Transverse colon (tissue), 4 donors: ENCODE measurements at regions not wholly inside any gene's neighbourhood (a gene's known extent, or its start where the extent isn't known, plus 50 kb on each side); places are given as distances from the start of the nearest gene placed in this dataset.
"Not testable (repeated sequence)": the region's sequence is repeated elsewhere in the genome, so short reads cannot be mapped to it uniquely, and the experiment has no call there.

Experiments
- DNase-seq: peaks from one replicate; pipeline ENCODE4 v3.0.0-alpha.2; 2019
- H3K27ac ChIP-seq, 4 donors: fragments of 200-600 bp; sonication (generic); 2 replicates each; pipeline ENCODE4 v1.5.1; 2016 to 2018; ENCODE audit warnings: inconsistent platforms in 4 of 4
- H3K27me3 ChIP-seq: fragments of 200-600 bp; sonication (generic); 2 replicates; pipeline ENCODE4 v1.5.1; 2017; ENCODE audit warnings: inconsistent platforms
- H3K36me3 ChIP-seq, 4 donors: fragments of 200-600 bp; sonication (generic); 2 replicates each; pipeline ENCODE4 v1.5.1; 2017 to 2019; ENCODE audit warnings: inconsistent platforms in 4 of 4
- H3K4me1 ChIP-seq, 4 donors: fragments of 200-600 bp; sonication (generic); 2 replicates each; pipeline ENCODE4 v1.5.1; 2017 to 2020; ENCODE audit warnings: inconsistent platforms in 4 of 4
- H3K4me3 ChIP-seq, 4 donors: fragments of 200-600 bp; sonication (generic); 1 replicate in 1 of 4; 2 replicates in 3 of 4; pipeline versions ENCODE4 v1.5.1 to v1.6.1; 2017 to 2019; ENCODE audit warnings: inconsistent platforms in 4 of 4
- H3K9me3 ChIP-seq, 2 donors: fragments of 200-600 bp; sonication (generic); 2 replicates each; pipeline ENCODE4 v1.5.1; 2017 to 2019; ENCODE audit warnings: inconsistent platforms in 2 of 2
- EP300 ChIP-seq: sonication (generic); formaldehyde crosslinking; IDR thresholded peaks from one replicate; pipeline ENCODE4 v1.6.1; 2017; ENCODE audit warnings: antibody characterized with exemption, low read depth
- POLR2A ChIP-seq: fragments of 450-650 bp; IDR thresholded peaks from one replicate; pipeline ENCODE4 v1.6.1; 2016; ENCODE audit warnings: antibody characterized with exemption, mild to moderate bottlenecking, moderate library complexity
- POLR2AphosphoS5 ChIP-seq, 3 donors: sonication (generic); formaldehyde crosslinking; IDR thresholded peaks; one replicate each; pipeline ENCODE4 v1.6.1; 2016; ENCODE audit warnings: antibody characterized with exemption in 3 of 3
- WGBS, 2 donors: methylation state at CpG; one replicate each; pipeline ENCODE4 v1.1.5; 2018; ENCODE audit warnings: low coverage in 1 of 2; 5-methylcytosine and 5-hydroxymethylcytosine counted together
- in situ Hi-C, 4 donors: fragments of 200-750 bp; cut with MboI; loops; one replicate each; pipeline versions ENCODE4 v1.15.0 to v1.15.1; 2017; ENCODE audit warnings: low sequenced_read_pairs in 3 of 4, low pct_ligation_motif_present in 1 of 4, low pct_unique_long_range_greater_than_20kb in 1 of 4
- intact Hi-C: fragments of 100-400 bp; cut with DNase I; formaldehyde crosslinking; loops from one replicate; pipeline ENCODE4 v1.15.1; 2023; ENCODE audit warnings: low total_unique reads
- TF ChIP-seq, protein P1 (sequence below), 5 experiments: fragments of 200-600 bp in 3 of 5; fragments of 450-650 bp in 2 of 5; sonication (generic) in 3 of 5; IDR thresholded peaks; 1 replicate in 2 of 5; 2 replicates in 3 of 5; pipeline ENCODE4 v1.5.1; 2016 to 2017; ENCODE audit warnings: antibody characterized with exemption in 5 of 5, inconsistent platforms in 3 of 5, mild to moderate bottlenecking in 2 of 5, moderate library complexity in 1 of 5

DNA sequence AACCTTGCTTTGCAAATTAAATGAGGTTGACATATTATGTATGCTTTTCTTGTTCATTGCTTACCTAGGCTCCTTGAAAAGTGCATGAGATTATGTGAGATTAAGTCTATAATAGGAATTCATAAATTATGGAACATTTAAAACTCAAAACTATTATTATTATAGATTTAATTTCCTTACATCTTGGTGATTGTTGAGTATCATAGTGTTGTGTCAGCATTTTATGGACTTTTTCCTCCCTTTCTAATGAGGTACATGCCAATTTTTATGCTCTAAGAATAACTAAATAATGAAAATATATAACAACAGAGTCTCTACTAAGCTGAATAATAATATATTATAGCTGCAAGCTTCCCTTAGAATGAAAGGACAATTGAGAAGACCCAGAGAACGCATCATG lies 848.8 kb upstream of the AADAT start:
- in situ Hi-C loops (no loop called here), intact Hi-C loops (no loop called here)
- WGBS, 2 donors = 56 to 57% methylated on average over 1 of the region's 1 CpG
- Histone ChIP-seq H3K9me3 (peaks cover 0 to 3% of the 10 kb centered on the region in 2 donors), H3K4me1 (no peaks in the 10 kb centered on the region), H3K27ac (no peak overlapping the region), H3K4me3 (no peak overlapping the region), H3K27me3 (no peaks in the 10 kb centered on the region), H3K36me3 (no peaks in the 10 kb centered on the region)
- no peak for TF ChIP-seq POLR2A
- TF ChIP-seq, protein P1, sequence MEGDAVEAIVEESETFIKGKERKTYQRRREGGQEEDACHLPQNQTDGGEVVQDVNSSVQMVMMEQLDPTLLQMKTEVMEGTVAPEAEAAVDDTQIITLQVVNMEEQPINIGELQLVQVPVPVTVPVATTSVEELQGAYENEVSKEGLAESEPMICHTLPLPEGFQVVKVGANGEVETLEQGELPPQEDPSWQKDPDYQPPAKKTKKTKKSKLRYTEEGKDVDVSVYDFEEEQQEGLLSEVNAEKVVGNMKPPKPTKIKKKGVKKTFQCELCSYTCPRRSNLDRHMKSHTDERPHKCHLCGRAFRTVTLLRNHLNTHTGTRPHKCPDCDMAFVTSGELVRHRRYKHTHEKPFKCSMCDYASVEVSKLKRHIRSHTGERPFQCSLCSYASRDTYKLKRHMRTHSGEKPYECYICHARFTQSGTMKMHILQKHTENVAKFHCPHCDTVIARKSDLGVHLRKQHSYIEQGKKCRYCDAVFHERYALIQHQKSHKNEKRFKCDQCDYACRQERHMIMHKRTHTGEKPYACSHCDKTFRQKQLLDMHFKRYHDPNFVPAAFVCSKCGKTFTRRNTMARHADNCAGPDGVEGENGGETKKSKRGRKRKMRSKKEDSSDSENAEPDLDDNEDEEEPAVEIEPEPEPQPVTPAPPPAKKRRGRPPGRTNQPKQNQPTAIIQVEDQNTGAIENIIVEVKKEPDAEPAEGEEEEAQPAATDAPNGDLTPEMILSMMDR (IDR thresholded peaks at IDR 0.05) = no peak
- no peak for TF ChIP-seq POLR2AphosphoS5 (IDR thresholded peaks at IDR 0.05)
- no peak for TF ChIP-seq EP300
- no peak for DNase-seq

DNA sequence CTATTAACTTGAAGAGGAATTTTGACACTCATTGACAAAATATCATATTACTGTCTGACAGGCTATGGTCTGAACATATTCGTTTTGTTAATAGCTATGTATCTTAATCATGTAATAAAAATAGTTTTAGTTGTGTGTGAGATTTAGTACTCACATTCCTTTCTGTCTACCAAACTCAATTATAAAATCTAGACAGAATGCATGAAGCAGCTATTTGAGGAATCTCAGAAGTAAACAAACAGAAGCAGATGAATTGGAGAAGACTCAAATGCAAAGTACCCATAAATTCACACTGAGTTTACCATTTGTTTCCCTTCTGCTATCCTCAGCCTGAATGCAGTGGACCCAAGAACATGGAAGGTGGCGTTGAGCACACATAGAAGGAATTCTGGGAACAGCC lies 841.6 kb upstream of the AADAT start:
- H3K4me1 ChIP-seq = no peaks in the 10 kb centered on the region
- 32 to 39% methylated on average over 2 of the region's 2 CpGs for WGBS, 2 donors
- TF ChIP-seq EP300 (no peak), POLR2AphosphoS5 (IDR thresholded peaks at IDR 0.05) (no peak), POLR2A (no peak)
- TF ChIP-seq, protein P1 (IDR thresholded peaks at IDR 0.05) = no peak
- no peak overlapping the region for H3K27ac ChIP-seq
- intact Hi-C loops = no loop called here
- H3K9me3 ChIP-seq = no peaks in the 10 kb centered on the region
- no peaks in the 10 kb centered on the region for H3K36me3 ChIP-seq
- no peak overlapping the region for H3K4me3 ChIP-seq
- DNase-seq = no peak
- in situ Hi-C loops = no loop called here
- H3K27me3 ChIP-seq = no peaks in the 10 kb centered on the region

DNA sequence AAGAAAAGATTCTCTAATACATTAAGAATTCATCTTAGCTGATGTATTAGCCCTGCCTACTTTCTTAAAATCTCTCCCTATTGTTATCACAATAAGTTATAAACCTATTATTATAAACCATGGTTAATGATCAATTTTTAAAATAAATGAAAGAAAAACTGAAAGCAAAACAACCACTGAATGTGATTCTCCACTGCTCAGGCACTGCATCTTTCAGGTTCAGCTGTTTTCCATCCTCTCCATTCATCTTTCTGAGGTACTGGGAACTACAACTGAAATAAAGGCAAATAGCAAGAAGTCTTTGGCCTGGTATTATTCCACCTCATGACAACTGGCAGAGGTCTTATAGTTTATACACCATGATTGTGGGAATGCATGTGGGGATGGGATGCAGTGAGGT lies 798.9 kb upstream of the AADAT start:
- Histone ChIP-seq H3K27me3 (no peaks in the 10 kb centered on the region), H3K36me3 (no peaks in the 10 kb centered on the region), H3K9me3 (no peaks in the 10 kb centered on the region), H3K4me3 (no peak overlapping the region), H3K27ac (no peak overlapping the region), H3K4me1 (no peaks in the 10 kb centered on the region)
- DNase-seq = no peak
- in situ Hi-C loops = no loop called here
- intact Hi-C loops = no loop called here
- TF ChIP-seq POLR2A (no peak), EP300 (no peak), POLR2AphosphoS5 (IDR thresholded peaks at IDR 0.05) (no peak)
- TF ChIP-seq, protein P1 (IDR thresholded peaks at IDR 0.05) = no peak

DNA sequence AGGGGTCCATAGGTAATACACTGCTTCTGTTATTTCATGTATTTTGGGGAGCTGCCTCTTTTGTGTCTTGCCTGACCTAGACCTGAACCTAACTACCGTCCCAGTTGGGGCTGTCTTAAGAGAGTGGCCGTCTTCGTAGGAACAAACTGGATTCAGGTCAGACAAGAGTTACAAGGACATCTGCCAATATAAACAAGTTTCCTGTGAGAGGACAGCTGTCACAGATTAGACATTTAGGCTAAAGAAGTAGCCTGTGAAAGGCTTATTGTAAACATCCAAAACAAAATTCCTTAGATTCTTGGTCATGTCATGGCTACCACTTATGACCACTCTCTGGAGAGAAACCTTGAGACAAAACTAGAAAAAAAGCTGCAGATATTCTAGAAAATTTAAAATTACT lies 797.6 kb upstream of the AADAT start:
- in situ Hi-C loops = no loop called here
- no peak for TF ChIP-seq POLR2AphosphoS5 (IDR thresholded peaks at IDR 0.05)
- Histone ChIP-seq H3K27me3 (no peaks in the 10 kb centered on the region), H3K4me1 (no peaks in the 10 kb centered on the region), H3K9me3 (no peaks in the 10 kb centered on the region), H3K27ac (no peak overlapping the region), H3K36me3 (no peaks in the 10 kb centered on the region), H3K4me3 (no peak overlapping the region)
- intact Hi-C loops = no loop called here
- 52% methylated on average over 3 of the region's 3 CpGs for WGBS, 2 donors
- no peak for DNase-seq

DNA sequence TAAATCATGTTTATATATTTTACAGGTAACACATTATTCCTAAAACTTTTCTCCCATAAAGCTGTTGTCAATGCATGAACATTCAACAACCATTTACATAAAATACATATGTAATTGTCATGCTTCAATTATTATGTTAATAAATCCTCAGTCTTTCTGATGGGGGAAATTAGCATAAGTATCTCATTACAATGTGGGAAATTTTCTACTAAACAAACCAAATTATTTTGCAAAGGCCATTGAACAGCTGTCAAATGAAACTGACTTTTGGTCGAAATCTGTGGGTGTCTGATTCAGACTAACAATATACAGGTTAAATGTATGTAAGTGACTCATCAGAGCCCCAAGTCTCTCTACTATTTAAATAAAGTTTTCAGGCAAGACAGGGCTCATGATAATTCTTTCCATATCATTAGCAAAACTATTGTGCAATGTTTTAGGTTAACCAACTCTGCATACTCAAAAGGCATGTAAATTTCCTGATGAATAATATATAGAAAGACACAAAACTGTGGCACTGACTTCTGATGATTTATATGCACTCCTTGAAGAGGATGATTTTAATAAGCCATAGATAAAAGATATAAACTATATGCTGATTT lies 795.3 kb upstream of the AADAT start:
- H3K9me3 ChIP-seq = no peaks in the 10 kb centered on the region
- WGBS, 2 donors = 78 to 81% methylated on average over 1 of the region's 1 CpG
- no peak for TF ChIP-seq EP300
- TF ChIP-seq, protein P1 (IDR thresholded peaks at IDR 0.05) = no peak
- no peak for TF ChIP-seq POLR2AphosphoS5 (IDR thresholded peaks at IDR 0.05)
- TF ChIP-seq POLR2A = no peak
- no peaks in the 10 kb centered on the region for H3K27me3 ChIP-seq
- in situ Hi-C loops (no loop called here), intact Hi-C loops (no loop called here)
- DNase-seq = no peak
- H3K27ac ChIP-seq = no peak overlapping the region
- no peaks in the 10 kb centered on the region for H3K36me3 ChIP-seq
- H3K4me3 ChIP-seq = no peak overlapping the region
- H3K4me1 ChIP-seq = no peaks in the 10 kb centered on the region

DNA sequence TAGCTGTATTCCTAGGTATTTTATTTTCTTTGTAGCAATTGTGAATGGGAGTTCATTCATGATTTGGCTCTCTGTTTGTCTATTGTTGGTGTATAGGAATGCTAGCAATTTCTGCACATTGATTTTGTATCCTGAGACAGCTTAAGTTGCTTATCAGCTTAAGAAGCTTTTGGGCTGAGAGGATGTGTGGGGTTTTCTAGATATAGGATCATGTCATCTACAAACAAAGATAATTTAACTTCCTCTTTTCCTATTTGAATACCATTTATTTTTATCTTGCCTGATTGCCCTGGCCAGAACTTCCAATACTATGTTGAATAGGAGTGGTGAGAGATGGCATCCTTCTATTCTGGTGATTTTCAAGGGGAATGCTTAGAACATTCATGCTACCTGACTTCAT lies 791.9 kb upstream of the AADAT start:
- DNase-seq, H3K9me3 ChIP-seq, in situ Hi-C loops, intact Hi-C loops, H3K4me1 ChIP-seq, H3K27ac ChIP-seq, H3K4me3 ChIP-seq, H3K27me3 ChIP-seq, H3K36me3 ChIP-seq: not testable (repeated sequence)
